ENCODE measurements at regions not wholly inside any gene's neighbourhood (a gene's known extent, or its start where the extent isn't known, plus 50 kb on each side); places are given as distances from the start of the nearest gene placed in this dataset.

DNA sequence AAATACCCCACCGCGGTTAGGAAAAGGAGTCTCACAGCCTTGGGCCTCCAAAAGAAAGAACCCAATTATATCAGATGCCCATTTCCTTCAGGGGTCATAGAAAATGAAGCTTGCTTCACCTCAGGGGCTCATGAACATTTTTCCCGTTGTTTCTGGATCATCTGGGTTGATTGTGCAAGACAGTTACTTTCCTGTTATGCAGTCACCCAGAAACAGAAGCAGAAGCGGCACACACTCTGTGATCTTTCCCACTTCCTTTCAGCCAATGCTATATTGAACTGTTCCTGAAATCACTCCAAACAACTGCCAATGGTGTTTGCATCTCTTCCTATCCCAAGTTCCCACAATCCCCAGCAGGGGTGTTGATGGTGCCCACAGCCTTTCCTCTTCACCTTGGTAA is 295.6 kb upstream of the RASGRP1 start:
- no peak for TF ChIP-seq CBX5 (IDR thresholded peaks at IDR 0.05; ENCODE audit: low read depth, low read length)
- TF ChIP-seq, protein P1, sequence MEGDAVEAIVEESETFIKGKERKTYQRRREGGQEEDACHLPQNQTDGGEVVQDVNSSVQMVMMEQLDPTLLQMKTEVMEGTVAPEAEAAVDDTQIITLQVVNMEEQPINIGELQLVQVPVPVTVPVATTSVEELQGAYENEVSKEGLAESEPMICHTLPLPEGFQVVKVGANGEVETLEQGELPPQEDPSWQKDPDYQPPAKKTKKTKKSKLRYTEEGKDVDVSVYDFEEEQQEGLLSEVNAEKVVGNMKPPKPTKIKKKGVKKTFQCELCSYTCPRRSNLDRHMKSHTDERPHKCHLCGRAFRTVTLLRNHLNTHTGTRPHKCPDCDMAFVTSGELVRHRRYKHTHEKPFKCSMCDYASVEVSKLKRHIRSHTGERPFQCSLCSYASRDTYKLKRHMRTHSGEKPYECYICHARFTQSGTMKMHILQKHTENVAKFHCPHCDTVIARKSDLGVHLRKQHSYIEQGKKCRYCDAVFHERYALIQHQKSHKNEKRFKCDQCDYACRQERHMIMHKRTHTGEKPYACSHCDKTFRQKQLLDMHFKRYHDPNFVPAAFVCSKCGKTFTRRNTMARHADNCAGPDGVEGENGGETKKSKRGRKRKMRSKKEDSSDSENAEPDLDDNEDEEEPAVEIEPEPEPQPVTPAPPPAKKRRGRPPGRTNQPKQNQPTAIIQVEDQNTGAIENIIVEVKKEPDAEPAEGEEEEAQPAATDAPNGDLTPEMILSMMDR (IDR thresholded peaks at IDR 0.05; ENCODE audit: control extremely low read depth in 1 of 3, insufficient read depth in 1 of 3, low read depth in 1 of 3, low read length in 3 of 3): no peak
- no peak for TF ChIP-seq EP300 (IDR thresholded peaks at IDR 0.05; ENCODE audit: borderline replicate concordance in 1 of 2, low read depth in 2 of 2, low read length in 2 of 2)
- TF ChIP-seq, protein P2, sequence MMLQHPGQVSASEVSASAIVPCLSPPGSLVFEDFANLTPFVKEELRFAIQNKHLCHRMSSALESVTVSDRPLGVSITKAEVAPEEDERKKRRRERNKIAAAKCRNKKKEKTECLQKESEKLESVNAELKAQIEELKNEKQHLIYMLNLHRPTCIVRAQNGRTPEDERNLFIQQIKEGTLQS (IDR thresholded peaks at IDR 0.05; ENCODE audit: insufficient read depth, low read depth, low read length): no peak
- TF ChIP-seq RAD21 (IDR thresholded peaks at IDR 0.05 in 1 of 2, conservative IDR thresholded peaks at IDR 0.05 in 1 of 2; ENCODE audit: low read depth in 2 of 2, low read length in 2 of 2): no peak
- no peak for TF ChIP-seq CREB1 (IDR thresholded peaks at IDR 0.05)
- no peak for TF ChIP-seq JUND (IDR thresholded peaks at IDR 0.05; ENCODE audit: low read length)
- no peak for TF ChIP-seq TCF12 (IDR thresholded peaks at IDR 0.05; ENCODE audit: low read depth, low read length)
- TF ChIP-seq ASH2L (IDR thresholded peaks at IDR 0.05; ENCODE audit: low read length): no peak
- no peak for TF ChIP-seq YY1 (IDR thresholded peaks at IDR 0.05; ENCODE audit: low read depth, low read length)
- no peak for TF ChIP-seq RBBP5 (IDR thresholded peaks at IDR 0.05; ENCODE audit: borderline replicate concordance, low read depth, low read length)
- TF ChIP-seq POLR2A (IDR thresholded peaks at IDR 0.05; ENCODE audit: control extremely low read depth in 1 of 2, low read depth in 2 of 2, low read length in 2 of 2): no peak
- TF ChIP-seq, protein P3, sequence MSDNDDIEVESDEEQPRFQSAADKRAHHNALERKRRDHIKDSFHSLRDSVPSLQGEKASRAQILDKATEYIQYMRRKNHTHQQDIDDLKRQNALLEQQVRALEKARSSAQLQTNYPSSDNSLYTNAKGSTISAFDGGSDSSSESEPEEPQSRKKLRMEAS (IDR thresholded peaks at IDR 0.05): no peak
- no peak for TF ChIP-seq POLR2AphosphoS5 (IDR thresholded peaks at IDR 0.05; ENCODE audit: low read depth, low read length)
